IPS-18a (cell line): ENCODE measurements at regions not wholly inside any gene's neighbourhood (a gene's known extent, or its start where the extent isn't known, plus 50 kb on each side); places are given as distances from the start of the nearest gene placed in this dataset.
A peak's percentile ranks its signal among the peaks of the same experiment; 100 is the strongest.

Source experiments
- H3K27ac ChIP-seq: one replicate; pipeline ENCODE4 v1.5.1; 2013; ENCODE audit warnings: low read length
- H3K27me3 ChIP-seq: one replicate; pipeline ENCODE4 v1.6.1; 2013; ENCODE audit warnings: mild to moderate bottlenecking, low read length; ENCODE audit not compliant: control insufficient read depth, insufficient read depth
- H3K36me3 ChIP-seq: one replicate; pipeline ENCODE4 v1.6.1; 2013; ENCODE audit warnings: low read depth, low read length; ENCODE audit not compliant: control insufficient read depth
- H3K4me1 ChIP-seq: one replicate; pipeline ENCODE4 v1.6.1; 2013; ENCODE audit warnings: low read depth, low read length; ENCODE audit not compliant: control insufficient read depth
- H3K4me3 ChIP-seq: one replicate; pipeline ENCODE4 v1.5.1; 2013; ENCODE audit warnings: low read length
- H3K9ac ChIP-seq: one replicate; pipeline ENCODE4 v1.6.1; 2013; ENCODE audit warnings: mild to moderate bottlenecking, low read length, moderate library complexity
- H3K9me3 ChIP-seq: one replicate; pipeline ENCODE4 v1.6.1; 2013; ENCODE audit warnings: low read depth, low read length; ENCODE audit not compliant: control insufficient read depth

- Histone ChIP-seq H3K4me3 (no peak overlapping the region), H3K27me3 (no peaks in the 10 kb centered on the region), H3K9me3 (no peaks in the 10 kb centered on the region), H3K9ac (no peak overlapping the region), H3K36me3 (no peaks in the 10 kb centered on the region), H3K27ac (no peak overlapping the region), H3K4me1 (no peaks in the 10 kb centered on the region)
These were observed 87.7 kb upstream of the PRKCQ start for GRCh38 chr10:6667679-6668270.

GRCh38 chr10:6667150-6667549 is 87.1 kb upstream of the PRKCQ start:
- Histone ChIP-seq H3K27ac (no peak overlapping the region), H3K4me3 (no peak overlapping the region), H3K9ac (no peak overlapping the region), H3K9me3 (no peaks in the 10 kb centered on the region), H3K36me3 (no peaks in the 10 kb centered on the region), H3K4me1 (no peaks in the 10 kb centered on the region), H3K27me3 (no peaks in the 10 kb centered on the region)

GRCh38 chr10:6665847-6666246 is 85.8 kb upstream of the PRKCQ start:
- Histone ChIP-seq H3K4me1 (no peaks in the 10 kb centered on the region), H3K4me3 (no peak overlapping the region), H3K27me3 (no peaks in the 10 kb centered on the region), H3K9me3 (no peaks in the 10 kb centered on the region), H3K27ac (no peak overlapping the region), H3K36me3 (no peaks in the 10 kb centered on the region), H3K9ac (no peak overlapping the region)

GRCh38 chr10:6660460-6660859 is 80.4 kb upstream of the PRKCQ start:
- Histone ChIP-seq H3K27ac (no peak overlapping the region), H3K27me3 (no peaks in the 10 kb centered on the region)

GRCh38 chr10:6659451-6659850 is 79.4 kb upstream of the PRKCQ start:
- H3K9me3 ChIP-seq = no peaks in the 10 kb centered on the region
- H3K27ac ChIP-seq = no peak overlapping the region
- no peaks in the 10 kb centered on the region for H3K27me3 ChIP-seq
- no peaks in the 10 kb centered on the region for H3K4me1 ChIP-seq
- H3K4me3 ChIP-seq = no peak overlapping the region
- no peak overlapping the region for H3K9ac ChIP-seq
- H3K36me3 ChIP-seq = no peaks in the 10 kb centered on the region

More at GRCh38 chr10:6660460-6660859, 80.4 kb upstream of the PRKCQ start:
- H3K4me3 ChIP-seq = no peak overlapping the region
- H3K9me3 ChIP-seq = no peaks in the 10 kb centered on the region
- H3K4me1 ChIP-seq = no peaks in the 10 kb centered on the region
- no peak overlapping the region for H3K9ac ChIP-seq
- no peaks in the 10 kb centered on the region for H3K36me3 ChIP-seq

- no peak overlapping the region for H3K4me3 ChIP-seq
- H3K27me3 ChIP-seq = no peaks in the 10 kb centered on the region
- no peak overlapping the region for H3K27ac ChIP-seq
- no peaks in the 10 kb centered on the region for H3K36me3 ChIP-seq
- no peak overlapping the region for H3K9ac ChIP-seq
- H3K4me1 ChIP-seq = no peaks in the 10 kb centered on the region
- no peaks in the 10 kb centered on the region for H3K9me3 ChIP-seq
These were observed 77.6 kb upstream of the PRKCQ start for GRCh38 chr10:6657669-6658068.

- Histone ChIP-seq H3K36me3 (no peaks in the 10 kb centered on the region), H3K27ac (no peak overlapping the region), H3K4me1 (no peaks in the 10 kb centered on the region), H3K9me3 (no peaks in the 10 kb centered on the region), H3K27me3 (no peaks in the 10 kb centered on the region), H3K9ac (no peak overlapping the region), H3K4me3 (no peak overlapping the region)
These were observed 77.1 kb upstream of the PRKCQ start for GRCh38 chr10:6657196-6657595.

- no peak overlapping the region for H3K4me3 ChIP-seq
- H3K9ac ChIP-seq = no peak overlapping the region
- no peak overlapping the region for H3K27ac ChIP-seq
- no peaks in the 10 kb centered on the region for H3K27me3 ChIP-seq
- H3K36me3 ChIP-seq = no peaks in the 10 kb centered on the region
- H3K9me3 ChIP-seq = no peaks in the 10 kb centered on the region
- H3K4me1 ChIP-seq = peaks cover 7% of the 10 kb centered on the region
These were observed 74.5 kb upstream of the PRKCQ start for GRCh38 chr10:6654571-6654970.

- no peak overlapping the region for H3K27ac ChIP-seq
- H3K9ac ChIP-seq = no peak overlapping the region
- peaks cover 16% of the 10 kb centered on the region for H3K4me1 ChIP-seq
- H3K4me3 ChIP-seq = no peak overlapping the region
- no peaks in the 10 kb centered on the region for H3K27me3 ChIP-seq
- no peaks in the 10 kb centered on the region for H3K36me3 ChIP-seq
- H3K9me3 ChIP-seq = no peaks in the 10 kb centered on the region
These were observed 70.5 kb upstream of the PRKCQ start for GRCh38 chr10:6650586-6650985.

- Histone ChIP-seq H3K36me3 (no peaks in the 10 kb centered on the region), H3K27ac (no peak overlapping the region), H3K9me3 (no peaks in the 10 kb centered on the region)
These were observed 69.8 kb upstream of the PRKCQ start for GRCh38 chr10:6649903-6650302.

GRCh38 chr10:6648894-6649720 is 69.0 kb upstream of the PRKCQ start:
- Histone ChIP-seq H3K27me3 (no peaks in the 10 kb centered on the region), H3K9me3 (no peaks in the 10 kb centered on the region), H3K27ac (no peak overlapping the region), H3K9ac (no peak overlapping the region), H3K4me1 (peaks cover 16% of the 10 kb centered on the region), H3K36me3 (no peaks in the 10 kb centered on the region), H3K4me3 (peak overlapping the region; percentile 2)

More at GRCh38 chr10:6649903-6650302, 69.8 kb upstream of the PRKCQ start:
- no peak overlapping the region for H3K4me3 ChIP-seq
- H3K4me1 ChIP-seq = peaks cover 16% of the 10 kb centered on the region
- H3K9ac ChIP-seq = no peak overlapping the region
- H3K27me3 ChIP-seq = no peaks in the 10 kb centered on the region
